ENCODE measurements at regions not wholly inside any gene's neighbourhood (a gene's known extent, or its start where the extent isn't known, plus 50 kb on each side); places are given as distances from the start of the nearest gene placed in this dataset.
"Not testable (repeated sequence)": the region's sequence is repeated elsewhere in the genome, so short reads cannot be mapped to it uniquely, and the experiment has no call there.

DNA sequence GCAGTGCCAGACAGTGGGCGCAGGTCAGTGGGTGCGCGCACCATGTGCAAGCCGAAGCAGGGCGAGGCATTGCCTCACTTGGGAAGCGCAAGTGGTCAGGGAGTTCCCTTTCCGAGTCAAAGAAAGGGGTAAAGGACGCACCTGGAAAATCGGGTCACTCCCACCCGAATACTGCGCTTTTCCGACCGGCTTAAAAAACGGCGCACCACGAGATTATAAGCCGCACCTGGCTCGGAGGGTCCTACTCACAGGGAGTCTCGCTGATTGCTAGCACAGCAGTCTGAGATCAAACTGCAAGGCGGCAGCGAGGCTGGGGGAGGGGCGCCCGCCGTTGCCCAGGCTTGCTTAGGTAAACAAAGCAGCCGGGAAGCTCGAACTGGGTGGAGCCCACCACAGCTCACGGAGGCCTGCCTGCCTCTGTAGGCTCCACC is 77.9 kb downstream of the NR4A2 start:
- H3K4me3 ChIP-seq (ENCODE audit: low read length) = peak overlapping the region; percentile 28
- not testable (repeated sequence) for H3K27ac ChIP-seq (ENCODE audit: low read length); H3K9me3 ChIP-seq (ENCODE audit: control insufficient read depth, low read depth, low read length); H3K27me3 ChIP-seq (ENCODE audit: control insufficient read depth, insufficient read depth, low read length); H3K36me3 ChIP-seq (ENCODE audit: control insufficient read depth, insufficient read depth, low read length); H3K4me1 ChIP-seq (ENCODE audit: control insufficient read depth, insufficient read depth, low read length)
- DNase-seq = peak in 1 of 2 donors; percentile 19
- WGBS (ENCODE audit: insufficient coverage, low lambda C conversion rate) = no CpG with 5 or more reads among the region's 27 CpGs

GRCh38 chr2:156253765-156254164 is 78.8 kb downstream of the NR4A2 start:
- H3K4me3 ChIP-seq (ENCODE audit: low read length) = peak overlapping the region; percentile 21
- no peaks in the 10 kb centered on the region for H3K36me3 ChIP-seq (ENCODE audit: control insufficient read depth, insufficient read depth, low read length)
- no peak for DNase-seq
- no peaks in the 10 kb centered on the region for H3K27me3 ChIP-seq (ENCODE audit: control insufficient read depth, insufficient read depth, low read length)
- no peaks in the 10 kb centered on the region for H3K9me3 ChIP-seq (ENCODE audit: control insufficient read depth, low read depth, low read length)
- no peaks in the 10 kb centered on the region for H3K4me1 ChIP-seq (ENCODE audit: control insufficient read depth, insufficient read depth, low read length)
- WGBS (ENCODE audit: insufficient coverage, low lambda C conversion rate) = 100% methylated on average over 2 of the region's 2 CpGs
- H3K27ac ChIP-seq (ENCODE audit: low read length) = no peak overlapping the region

GRCh38 chr2:156242874-156243273 is 89.6 kb downstream of the NR4A2 start:
- Histone ChIP-seq H3K4me3 (ENCODE audit: low read length) (no peak overlapping the region), H3K27ac (ENCODE audit: low read length) (no peak overlapping the region), H3K27me3 (ENCODE audit: control insufficient read depth, insufficient read depth, low read length) (no peaks in the 10 kb centered on the region), H3K9me3 (ENCODE audit: control insufficient read depth, low read depth, low read length) (no peaks in the 10 kb centered on the region), H3K36me3 (ENCODE audit: control insufficient read depth, insufficient read depth, low read length) (no peaks in the 10 kb centered on the region), H3K4me1 (ENCODE audit: control insufficient read depth, insufficient read depth, low read length) (no peaks in the 10 kb centered on the region)
- no CpG with 5 or more reads among the region's 1 CpG for WGBS (ENCODE audit: insufficient coverage, low lambda C conversion rate)
- no peak for DNase-seq

- DNase-seq = no peak
- WGBS (ENCODE audit: insufficient coverage, low lambda C conversion rate) = no CpG with 5 or more reads among the region's 2 CpGs
- H3K9me3 ChIP-seq (ENCODE audit: control insufficient read depth, low read depth, low read length) = no peaks in the 10 kb centered on the region
- H3K27ac ChIP-seq (ENCODE audit: low read length) = no peak overlapping the region
- no peaks in the 10 kb centered on the region for H3K4me1 ChIP-seq (ENCODE audit: control insufficient read depth, insufficient read depth, low read length)
- H3K36me3 ChIP-seq (ENCODE audit: control insufficient read depth, insufficient read depth, low read length) = no peaks in the 10 kb centered on the region
- no peaks in the 10 kb centered on the region for H3K27me3 ChIP-seq (ENCODE audit: control insufficient read depth, insufficient read depth, low read length)
- no peak overlapping the region for H3K4me3 ChIP-seq (ENCODE audit: low read length)
Measured at GRCh38 chr2:156237558-156237957, 95.0 kb downstream of the NR4A2 start.

DNA sequence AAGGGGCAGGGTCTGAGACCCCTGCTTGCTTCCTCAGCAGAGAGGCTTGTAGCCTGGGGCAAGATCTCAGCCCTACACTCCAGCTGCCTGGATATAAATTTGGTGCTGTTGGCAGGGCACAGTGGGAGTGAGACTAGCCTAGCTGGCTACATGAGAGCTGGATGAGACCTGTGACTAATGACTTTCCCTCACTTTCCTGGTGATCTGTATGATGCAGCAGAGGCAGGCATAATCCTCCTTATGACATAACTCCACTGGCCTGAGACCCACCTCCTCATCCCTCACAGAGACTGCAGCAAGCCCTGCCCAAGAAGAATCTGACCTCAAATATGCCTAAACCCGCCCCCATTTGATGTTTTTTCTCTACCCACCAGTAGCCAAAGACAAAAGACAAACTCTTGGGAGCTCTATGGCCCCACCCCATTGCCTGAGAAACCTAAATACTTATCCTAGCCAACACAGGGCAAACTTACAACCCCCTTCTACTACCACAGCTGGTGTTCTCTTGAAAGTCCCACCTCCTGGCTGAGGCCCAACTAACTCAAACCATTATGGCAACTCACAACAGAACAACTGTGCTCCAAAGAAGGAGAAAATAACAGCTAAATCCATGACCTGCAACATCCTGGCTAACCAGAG is 102.7 kb downstream of the NR4A2 start:
- no peak for DNase-seq
- Histone ChIP-seq H3K4me3 (ENCODE audit: low read length) (no peak overlapping the region), H3K9me3 (ENCODE audit: control insufficient read depth, low read depth, low read length) (no peaks in the 10 kb centered on the region), H3K4me1 (ENCODE audit: control insufficient read depth, insufficient read depth, low read length) (no peaks in the 10 kb centered on the region), H3K27ac (ENCODE audit: low read length) (no peak overlapping the region), H3K27me3 (ENCODE audit: control insufficient read depth, insufficient read depth, low read length) (no peaks in the 10 kb centered on the region), H3K36me3 (ENCODE audit: control insufficient read depth, insufficient read depth, low read length) (no peaks in the 10 kb centered on the region)
- WGBS (ENCODE audit: insufficient coverage, low lambda C conversion rate) = no CpG with 5 or more reads among the region's 1 CpG

DNA sequence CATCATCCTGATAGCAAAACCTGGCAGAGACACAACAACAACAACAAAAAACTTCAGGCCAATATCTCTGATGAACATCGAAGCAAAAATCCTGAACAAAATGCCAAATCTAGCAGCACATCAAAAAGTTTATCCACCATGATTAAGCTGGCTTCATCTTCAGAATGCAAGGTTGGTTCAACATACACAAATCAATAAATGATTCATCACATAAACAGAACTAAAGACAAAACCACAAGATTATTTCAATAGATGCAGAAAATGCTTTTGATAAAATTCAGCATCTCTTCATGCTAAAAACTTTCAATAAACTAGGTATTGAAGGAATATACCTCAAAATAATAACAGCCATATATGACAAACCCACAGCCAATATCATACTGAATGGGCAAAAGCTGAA is 109.2 kb downstream of the NR4A2 start:
- H3K9me3 ChIP-seq (ENCODE audit: control insufficient read depth, low read depth, low read length); H3K36me3 ChIP-seq (ENCODE audit: control insufficient read depth, insufficient read depth, low read length); H3K27me3 ChIP-seq (ENCODE audit: control insufficient read depth, insufficient read depth, low read length); DNase-seq; H3K4me3 ChIP-seq (ENCODE audit: low read length); H3K27ac ChIP-seq (ENCODE audit: low read length); H3K4me1 ChIP-seq (ENCODE audit: control insufficient read depth, insufficient read depth, low read length): not testable (repeated sequence)
- no CpG with 5 or more reads among the region's 1 CpG for WGBS (ENCODE audit: insufficient coverage, low lambda C conversion rate)

- DNase-seq = no peak
Measured at GRCh38 chr2:156221703-156222102, 110.8 kb downstream of the NR4A2 start.

DNA sequence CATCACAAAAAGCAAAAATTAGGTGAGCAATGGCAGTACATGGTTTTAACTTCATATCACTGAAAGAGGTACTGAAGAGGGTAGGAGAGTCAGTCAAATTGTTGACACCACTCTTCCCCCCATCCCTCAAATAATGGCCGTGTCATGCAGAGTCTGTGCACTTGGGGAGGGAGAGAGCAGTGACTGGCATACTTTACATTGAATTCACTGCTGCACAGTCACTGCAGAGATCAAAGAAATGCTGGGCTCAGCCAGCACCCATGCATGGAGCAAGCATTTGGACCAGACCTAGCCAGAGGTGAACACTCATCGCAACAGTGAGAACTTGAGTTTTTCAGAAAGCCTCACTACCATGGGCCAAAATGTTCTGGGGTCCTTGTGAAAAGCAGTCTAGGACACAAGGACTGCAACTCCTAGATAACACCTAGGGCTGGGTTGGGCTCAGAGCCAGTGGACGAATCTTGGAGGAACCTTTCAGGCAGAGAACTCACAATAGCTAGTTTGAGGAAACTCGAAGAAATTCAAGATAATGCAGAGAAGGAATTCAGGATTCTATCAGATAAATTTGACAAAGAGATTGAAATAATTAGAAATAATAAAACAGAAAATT is 112.9 kb downstream of the NR4A2 start:
- Histone ChIP-seq H3K4me1 (ENCODE audit: control insufficient read depth, insufficient read depth, low read length) (no peaks in the 10 kb centered on the region), H3K36me3 (ENCODE audit: control insufficient read depth, insufficient read depth, low read length) (no peaks in the 10 kb centered on the region), H3K9me3 (ENCODE audit: control insufficient read depth, low read depth, low read length) (peaks cover 4% of the 10 kb centered on the region), H3K4me3 (ENCODE audit: low read length) (no peak overlapping the region), H3K27ac (ENCODE audit: low read length) (no peak overlapping the region), H3K27me3 (ENCODE audit: control insufficient read depth, insufficient read depth, low read length) (no peaks in the 10 kb centered on the region)
- DNase-seq = peak in 1 of 2 donors; percentile 3
- WGBS (ENCODE audit: insufficient coverage, low lambda C conversion rate) = 100% methylated on average over 1 of the region's 4 CpGs

More at GRCh38 chr2:156221703-156222102, 110.8 kb downstream of the NR4A2 start:
- no peaks in the 10 kb centered on the region for H3K4me1 ChIP-seq (ENCODE audit: control insufficient read depth, insufficient read depth, low read length)
- H3K27ac ChIP-seq (ENCODE audit: low read length) = no peak overlapping the region
- 90% methylated on average over 2 of the region's 2 CpGs for WGBS (ENCODE audit: insufficient coverage, low lambda C conversion rate)
- H3K36me3 ChIP-seq (ENCODE audit: control insufficient read depth, insufficient read depth, low read length) = no peaks in the 10 kb centered on the region
- no peak overlapping the region for H3K4me3 ChIP-seq (ENCODE audit: low read length)
- no peaks in the 10 kb centered on the region for H3K27me3 ChIP-seq (ENCODE audit: control insufficient read depth, insufficient read depth, low read length)
- peaks cover 4% of the 10 kb centered on the region for H3K9me3 ChIP-seq (ENCODE audit: control insufficient read depth, low read depth, low read length)

GRCh38 chr2:156215656-156216055 is 116.9 kb downstream of the NR4A2 start:
- no CpG with 5 or more reads among the region's 2 CpGs for WGBS (ENCODE audit: insufficient coverage, low lambda C conversion rate)
- Histone ChIP-seq H3K27me3 (ENCODE audit: control insufficient read depth, insufficient read depth, low read length) (no peaks in the 10 kb centered on the region), H3K27ac (ENCODE audit: low read length) (no peak overlapping the region), H3K4me1 (ENCODE audit: control insufficient read depth, insufficient read depth, low read length) (no peaks in the 10 kb centered on the region), H3K9me3 (ENCODE audit: control insufficient read depth, low read depth, low read length) (no peaks in the 10 kb centered on the region), H3K36me3 (ENCODE audit: control insufficient read depth, insufficient read depth, low read length) (no peaks in the 10 kb centered on the region), H3K4me3 (ENCODE audit: low read length) (no peak overlapping the region)
- no peak for DNase-seq

DNA sequence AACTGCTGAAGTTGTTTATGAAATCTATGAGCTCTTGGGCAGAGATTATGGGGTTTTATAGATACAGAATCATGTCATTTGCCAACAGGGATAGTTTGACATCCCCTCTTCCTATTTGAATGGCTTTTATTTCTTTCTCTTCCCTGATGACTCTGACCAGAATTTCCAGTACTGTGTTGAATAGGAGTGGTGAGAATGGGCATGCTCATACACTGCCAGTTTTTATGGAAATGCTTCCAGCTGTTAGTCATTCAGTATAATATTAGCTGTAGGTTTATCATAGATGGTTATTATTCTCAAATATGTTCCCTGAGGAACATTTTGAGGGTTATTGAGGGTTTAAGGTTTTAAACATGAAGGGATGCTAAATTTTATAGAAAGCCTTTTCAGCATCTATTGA is 121.2 kb downstream of the NR4A2 start:
- DNase-seq = no peak
- Histone ChIP-seq H3K27me3 (ENCODE audit: control insufficient read depth, insufficient read depth, low read length) (no peaks in the 10 kb centered on the region), H3K9me3 (ENCODE audit: control insufficient read depth, low read depth, low read length) (no peaks in the 10 kb centered on the region), H3K27ac (ENCODE audit: low read length) (no peak overlapping the region), H3K36me3 (ENCODE audit: control insufficient read depth, insufficient read depth, low read length) (no peaks in the 10 kb centered on the region), H3K4me3 (ENCODE audit: low read length) (no peak overlapping the region), H3K4me1 (ENCODE audit: control insufficient read depth, insufficient read depth, low read length) (no peaks in the 10 kb centered on the region)

GRCh38 chr2:156206355-156206754 is 126.2 kb downstream of the NR4A2 start:
- no peaks in the 10 kb centered on the region for H3K4me1 ChIP-seq (ENCODE audit: control insufficient read depth, insufficient read depth, low read length)
- H3K27me3 ChIP-seq (ENCODE audit: control insufficient read depth, insufficient read depth, low read length) = no peaks in the 10 kb centered on the region
- DNase-seq = no peak
- no peaks in the 10 kb centered on the region for H3K36me3 ChIP-seq (ENCODE audit: control insufficient read depth, insufficient read depth, low read length)
- no peak overlapping the region for H3K27ac ChIP-seq (ENCODE audit: low read length)
- WGBS (ENCODE audit: insufficient coverage, low lambda C conversion rate) = no CpG with 5 or more reads among the region's 2 CpGs
- no peak overlapping the region for H3K4me3 ChIP-seq (ENCODE audit: low read length)
- H3K9me3 ChIP-seq (ENCODE audit: control insufficient read depth, low read depth, low read length) = no peaks in the 10 kb centered on the region
